ENCODE measurements at regions not wholly inside any gene's neighbourhood (a gene's known extent, or its start where the extent isn't known, plus 50 kb on each side); places are given as distances from the start of the nearest gene placed in this dataset.

DNA sequence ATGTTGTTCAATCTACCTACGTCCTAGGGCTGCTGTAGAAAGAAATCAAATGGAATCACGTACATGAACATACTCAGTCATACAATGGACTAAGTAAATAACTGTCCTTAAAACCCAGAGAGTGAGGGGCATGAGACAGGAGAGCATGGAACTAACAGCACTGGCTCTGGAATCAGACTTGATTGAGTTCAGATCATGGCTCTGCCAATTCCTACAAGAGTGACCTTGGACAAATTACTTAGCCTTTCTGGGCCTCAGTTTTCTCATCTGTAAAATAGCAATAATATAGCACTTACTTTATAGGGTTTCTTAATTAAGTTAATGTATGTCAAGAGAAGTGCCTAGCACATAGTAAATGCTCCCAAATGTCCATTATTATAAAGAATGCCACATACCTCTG, 106.8 kb downstream of the HNRNPLL start:
- TF ChIP-seq CTCF (IDR thresholded peaks at IDR 0.05 in 2 of 3, conservative IDR thresholded peaks at IDR 0.05 in 1 of 3; ENCODE audit: borderline replicate concordance in 1 of 3, insufficient read depth in 1 of 3, low read depth in 2 of 3, low read length in 2 of 3) (no peak), EZH2 (IDR thresholded peaks at IDR 0.05) (no peak), JUND (IDR thresholded peaks at IDR 0.05) (no peak), POLR2AphosphoS5 (IDR thresholded peaks at IDR 0.05; ENCODE audit: low read depth, low read length) (no peak), SIN3A (IDR thresholded peaks at IDR 0.05; ENCODE audit: low read depth) (no peak), MAX (IDR thresholded peaks at IDR 0.05) (no peak), SP1 (IDR thresholded peaks at IDR 0.05; ENCODE audit: low read depth) (no peak), POLR2A (IDR thresholded peaks at IDR 0.05; ENCODE audit: borderline replicate concordance, extremely low read depth, insufficient read depth, insufficient read length) (no peak)
